SKM-1 (cell line): ENCODE measurements at regions not wholly inside any gene's neighbourhood (a gene's known extent, or its start where the extent isn't known, plus 50 kb on each side); places are given as distances from the start of the nearest gene placed in this dataset.

ENCODE experiments used
- DNase-seq: peaks from one replicate; lab custom pipeline; 2025; ENCODE audit not compliant: unreplicated experiment; lab: John Stamatoyannopoulos, UW

DNA sequence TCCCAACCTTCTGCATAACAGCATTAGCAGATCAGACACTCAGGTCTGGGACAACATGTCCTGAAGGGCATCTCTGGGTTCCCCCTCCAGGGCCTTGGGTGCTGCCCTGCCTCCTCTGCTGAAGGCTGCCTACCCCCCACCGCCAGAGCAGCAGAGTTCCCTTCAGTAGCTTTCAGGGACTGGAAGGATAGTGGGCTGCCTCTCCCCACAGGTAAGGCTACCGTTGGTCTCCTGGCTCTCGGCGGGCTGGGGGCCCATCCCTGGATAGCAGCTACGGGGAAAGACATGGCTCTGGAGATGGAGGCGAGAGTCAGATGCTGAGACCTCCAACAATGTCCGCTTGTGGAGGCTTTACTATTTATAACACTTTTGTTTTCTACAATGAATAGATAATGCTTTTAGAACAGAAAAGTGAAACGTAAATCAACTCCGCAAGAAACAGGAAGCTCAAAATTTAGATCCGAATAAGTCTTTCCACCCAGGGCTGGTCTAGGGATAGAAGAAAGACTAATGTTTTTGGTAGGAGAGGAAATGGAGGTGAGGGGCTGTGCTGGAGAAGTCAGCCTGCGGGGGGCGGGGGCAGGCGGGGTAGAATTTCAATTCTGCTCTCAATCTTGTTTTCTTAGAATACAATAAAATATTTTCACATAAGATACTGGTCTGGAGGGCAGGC is 58.4 kb downstream of the ARL4C start:
- no peak for DNase-seq

DNA sequence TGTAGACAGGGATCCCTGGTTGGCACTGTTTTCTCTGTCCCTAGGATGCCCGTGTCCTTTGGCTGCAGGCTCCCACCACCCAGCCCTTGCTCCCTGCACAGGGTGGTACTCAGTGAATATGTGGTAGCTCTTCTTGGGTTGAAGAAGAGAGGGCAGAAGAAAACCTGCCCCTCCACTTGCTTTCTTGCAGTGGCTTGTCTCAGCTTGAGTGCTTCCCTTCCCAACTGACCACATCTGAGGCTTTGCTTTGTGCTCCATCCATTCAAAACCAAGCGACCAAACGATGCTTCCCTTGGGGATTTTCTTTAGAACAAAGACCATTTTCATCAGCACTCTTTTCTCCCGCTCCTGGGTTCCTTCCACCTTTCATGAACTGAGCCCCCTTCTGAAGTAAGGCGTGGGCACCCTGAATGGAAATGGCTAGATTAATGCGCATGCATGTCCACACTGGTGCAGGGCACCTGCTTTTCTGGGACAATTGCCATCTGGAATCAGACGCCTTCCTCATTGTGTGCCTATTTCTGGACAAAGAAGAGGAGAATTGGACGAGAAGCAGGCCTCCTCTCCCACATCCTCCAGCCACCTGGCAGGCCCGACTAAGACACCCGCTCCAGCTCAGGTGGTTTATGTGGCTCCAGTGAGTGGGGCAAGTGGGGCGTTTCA is 59.1 kb downstream of the ARL4C start:
- no peak for DNase-seq

DNA sequence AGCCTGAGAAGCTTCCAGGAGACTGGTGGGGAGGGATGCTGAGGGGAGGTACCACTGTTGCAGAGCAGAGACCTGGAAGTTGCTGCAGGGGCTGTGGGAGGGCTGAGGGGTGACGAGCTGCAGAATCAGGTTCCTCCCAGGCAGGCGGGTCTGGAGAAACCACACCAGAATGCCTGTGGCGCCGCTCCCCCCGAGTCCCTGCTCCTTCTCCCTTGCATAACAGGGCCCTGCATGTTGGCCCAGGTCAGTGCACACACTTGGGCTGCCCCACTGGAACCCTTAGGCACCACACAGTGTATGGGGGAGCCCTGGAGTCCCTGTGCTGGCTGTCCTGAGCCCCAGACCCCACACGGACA is 60.4 kb downstream of the ARL4C start:
- DNase-seq: no peak

DNA sequence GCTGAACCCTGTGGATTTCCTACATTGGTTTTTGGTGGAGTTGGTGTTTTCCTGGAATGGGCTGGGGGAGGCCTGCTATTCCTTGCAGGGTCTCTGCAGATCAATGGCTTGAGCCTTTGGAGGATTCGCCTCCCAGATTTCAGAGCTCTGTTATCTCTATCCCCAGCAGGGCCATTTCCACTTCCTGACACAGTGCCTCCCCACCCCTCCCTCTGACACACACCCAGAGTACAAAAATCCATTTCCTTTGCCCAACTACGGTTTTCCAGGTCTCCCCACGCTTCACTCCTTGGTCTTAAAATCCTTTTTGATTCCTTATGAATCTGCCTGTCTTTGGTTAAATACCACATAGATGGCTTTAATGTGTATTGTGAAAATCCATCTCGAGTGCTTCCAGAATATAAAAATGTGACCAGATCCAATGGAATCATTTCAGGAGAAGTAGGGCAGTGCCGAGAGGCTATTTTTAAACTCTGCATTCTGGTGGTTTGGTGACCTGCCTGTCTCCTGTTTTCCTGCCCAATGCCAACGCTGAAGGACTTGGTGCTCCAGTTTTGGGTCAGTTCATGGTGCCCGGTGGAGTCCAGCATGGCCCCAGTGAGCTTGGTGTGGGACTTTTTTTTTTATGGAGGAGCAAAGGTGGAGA is 60.9 kb downstream of the ARL4C start:
- no peak for DNase-seq

DNA sequence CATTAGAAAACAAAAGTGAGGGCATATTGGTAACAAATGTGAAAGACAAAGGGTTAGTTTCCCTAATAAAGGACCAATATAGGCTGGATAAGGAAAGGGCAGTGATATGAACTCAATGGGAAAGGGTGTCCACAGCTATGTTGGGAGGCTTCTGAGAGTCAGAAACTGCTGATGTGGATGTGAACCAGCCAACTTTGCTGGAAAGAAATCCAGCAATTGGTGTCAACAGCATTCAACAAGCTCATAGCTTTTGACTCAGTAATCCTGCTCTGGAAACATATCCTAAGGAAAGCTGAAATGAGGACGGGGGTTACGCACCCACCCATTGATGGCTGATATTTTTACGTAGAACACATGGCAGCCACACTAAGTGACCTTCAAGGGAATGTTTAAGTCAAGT is 63.7 kb downstream of the ARL4C start:
- DNase-seq: no peak

DNA sequence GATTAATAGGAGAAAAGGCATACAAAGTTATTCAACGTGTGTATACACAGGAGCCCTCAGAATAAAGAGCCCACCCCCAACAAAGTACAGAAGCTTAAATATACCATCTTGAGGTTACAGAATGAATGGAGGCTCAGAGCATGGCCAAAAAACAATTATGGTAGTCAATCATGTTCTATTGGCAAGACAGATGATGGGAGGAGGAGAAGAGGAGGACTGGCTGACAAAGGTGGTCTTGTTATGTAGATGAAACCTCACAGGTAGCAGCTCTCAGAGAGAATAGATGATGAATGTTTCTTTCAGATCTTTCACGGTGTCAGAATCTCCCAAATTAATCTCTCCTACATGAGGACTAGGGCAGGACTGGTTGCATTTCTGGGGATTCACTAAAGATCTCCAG is 66.0 kb downstream of the ARL4C start:
- no peak for DNase-seq

DNA sequence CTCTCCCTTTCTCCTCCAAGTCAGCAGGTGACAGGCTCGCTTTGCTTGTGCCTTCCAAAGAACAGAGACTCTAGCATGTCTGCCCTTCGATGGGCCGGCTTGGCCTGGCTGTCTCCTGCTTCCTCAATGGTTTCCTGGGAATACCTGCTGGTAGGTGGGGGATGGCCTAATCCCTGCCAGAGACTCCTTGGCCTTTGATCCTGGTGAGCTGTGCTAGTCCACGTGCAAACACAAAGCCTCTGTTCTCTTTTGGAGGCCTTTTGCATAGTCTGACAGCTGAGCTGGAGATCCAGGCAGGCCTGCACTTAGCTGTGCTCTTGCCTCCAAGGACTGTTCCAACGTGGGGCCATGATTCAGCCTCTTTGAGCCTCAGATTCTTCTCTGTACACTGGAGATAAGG is 67.6 kb downstream of the ARL4C start:
- no peak for DNase-seq

DNA sequence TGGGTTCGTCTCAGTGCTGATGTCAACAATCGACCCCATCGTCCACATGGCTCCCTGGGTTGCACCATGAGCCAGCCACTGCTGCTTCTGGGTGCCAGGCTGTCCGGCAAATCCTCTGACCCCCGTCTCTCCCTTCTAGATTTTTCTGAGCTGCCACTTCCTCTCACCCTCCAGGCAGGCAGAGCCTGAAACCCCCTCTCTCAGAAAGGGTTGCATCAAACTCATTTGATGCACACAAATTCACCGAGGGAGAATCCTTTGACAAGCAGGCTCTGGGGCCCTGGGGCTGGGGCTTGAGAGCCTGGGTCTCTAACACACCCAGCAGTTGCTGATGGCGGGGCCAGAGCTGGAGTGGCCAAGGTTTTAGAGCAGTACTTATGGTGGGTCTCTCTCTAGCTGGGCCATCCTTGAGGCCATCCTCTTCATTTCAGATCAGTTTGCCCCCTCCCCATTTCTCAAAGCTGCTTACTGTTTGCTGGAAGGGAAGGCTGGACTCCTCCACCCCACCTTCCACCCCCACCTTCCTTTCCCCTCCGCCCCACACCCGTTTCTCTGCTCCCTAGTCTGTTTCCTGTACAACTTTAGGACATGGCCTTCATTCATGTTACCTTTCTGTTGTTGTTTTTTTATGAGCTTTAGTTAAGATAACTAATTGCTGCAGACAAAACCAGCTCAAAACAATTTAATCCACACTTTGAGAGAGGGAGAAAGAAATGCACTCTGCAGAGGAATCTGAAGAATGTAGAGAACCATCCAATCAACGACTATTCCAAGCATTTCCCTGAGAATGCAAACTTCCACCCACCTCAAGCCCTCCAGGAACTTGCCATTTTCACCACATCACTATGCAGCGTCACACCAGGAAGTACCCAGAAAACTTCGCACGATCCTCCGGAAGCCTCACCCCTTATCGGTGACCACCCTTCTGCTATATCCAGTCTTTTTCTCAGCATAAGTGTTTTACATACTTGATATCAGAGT is 69.5 kb downstream of the ARL4C start:
- no peak for DNase-seq

DNA sequence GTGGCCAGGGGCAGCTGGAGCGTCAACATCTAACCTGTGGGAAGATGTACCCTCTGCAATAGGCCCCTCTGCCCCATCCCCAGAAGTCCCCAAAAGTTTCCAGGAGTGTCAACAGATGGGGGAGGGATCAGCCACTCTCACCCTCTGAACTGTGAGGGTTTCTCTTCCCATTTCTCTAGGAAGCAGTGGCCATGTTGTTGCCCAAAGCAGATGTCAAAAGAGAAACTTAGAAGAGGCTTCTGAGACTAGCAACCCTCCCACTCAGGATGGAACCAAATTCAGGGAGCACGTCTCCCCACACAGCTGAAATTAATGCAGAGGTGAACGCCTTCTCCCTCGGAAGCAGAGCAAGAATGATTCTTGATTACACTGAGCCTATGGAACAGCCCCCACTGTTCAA is 70.3 kb downstream of the ARL4C start:
- no peak for DNase-seq

DNA sequence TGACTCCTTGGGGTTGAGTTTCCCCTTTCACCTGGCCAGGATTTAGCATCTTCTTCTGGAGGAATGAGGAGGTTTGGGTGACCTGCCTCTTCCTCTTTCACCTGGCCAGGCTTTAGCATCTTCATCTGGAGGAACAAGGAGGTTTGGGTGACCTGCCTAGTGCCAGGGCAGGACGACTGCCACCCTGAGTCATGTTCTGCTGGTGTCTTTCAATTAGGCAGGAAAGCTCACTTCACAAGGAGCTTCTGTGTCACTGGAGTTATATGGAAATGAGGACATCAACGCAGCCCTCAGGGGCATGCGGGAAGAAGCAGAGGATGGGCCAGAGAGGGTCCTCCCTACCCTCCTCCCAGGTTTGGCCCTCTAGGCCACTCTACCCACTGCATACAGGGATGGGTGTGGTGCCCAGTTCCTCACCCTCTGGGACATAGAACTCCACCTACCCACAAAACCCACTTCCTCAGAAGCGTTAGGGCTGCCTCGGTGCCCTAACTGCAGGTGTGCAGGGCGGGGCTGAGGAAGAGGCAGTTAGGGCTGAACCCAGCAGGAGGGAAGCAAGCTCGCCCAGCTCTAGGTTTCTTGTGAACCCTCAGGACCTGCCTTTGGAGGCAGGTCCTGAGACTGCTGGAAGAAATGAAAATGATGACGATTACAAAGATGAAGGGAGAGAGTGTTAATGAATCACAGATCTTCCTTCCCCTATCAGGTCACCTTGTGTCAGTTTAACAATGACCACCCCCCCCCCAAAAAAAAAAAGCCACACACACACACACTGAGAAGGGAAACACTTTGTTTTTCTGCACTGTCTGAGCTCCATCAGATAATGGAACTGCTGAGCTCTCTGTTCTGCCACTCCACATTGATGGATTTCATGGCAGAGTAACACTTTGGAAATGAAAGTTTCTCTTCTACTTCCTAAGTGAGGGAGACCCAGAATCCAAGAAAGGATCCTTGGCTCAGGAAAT is 71.0 kb downstream of the ARL4C start:
- DNase-seq: no peak

DNA sequence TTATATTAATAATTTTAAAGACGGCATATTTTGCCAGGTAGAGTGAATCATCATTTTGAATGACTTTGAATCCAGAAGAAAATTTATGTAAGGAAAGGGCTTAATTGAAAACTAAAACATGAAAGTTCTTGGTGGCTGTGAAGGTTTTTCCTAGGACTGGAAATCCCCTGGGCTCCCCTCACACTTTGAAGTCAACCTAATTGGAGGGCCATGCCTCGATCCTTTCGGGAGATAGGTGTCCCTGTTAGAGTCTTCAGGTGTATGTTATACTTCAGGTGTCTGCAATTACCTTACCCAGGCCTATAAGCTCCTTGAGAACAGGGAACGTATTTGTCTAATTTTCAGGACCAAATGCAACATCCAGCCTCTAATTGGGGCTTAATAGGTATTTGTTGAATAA is 73.0 kb downstream of the ARL4C start:
- no peak for DNase-seq

DNA sequence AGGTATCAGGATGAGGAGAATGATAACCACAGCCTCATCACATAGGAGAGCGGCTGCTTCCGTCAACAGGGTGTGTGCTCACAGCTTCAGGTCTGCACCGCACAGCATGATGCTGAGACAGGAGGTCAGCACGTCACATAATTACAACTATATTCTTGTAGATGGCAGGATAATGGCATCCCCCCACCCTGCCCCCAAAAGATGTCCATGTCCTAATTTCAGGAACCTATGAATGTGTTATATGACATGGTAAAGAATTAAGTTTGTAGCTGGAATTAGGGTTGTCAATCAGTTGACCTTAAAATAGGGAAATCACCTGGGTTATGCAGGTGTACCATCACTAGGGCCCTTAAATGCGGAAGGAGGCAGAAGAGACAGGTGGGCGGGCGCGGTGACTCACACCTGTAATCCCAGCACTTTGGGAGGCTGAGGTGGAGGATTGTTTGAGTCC is 73.9 kb downstream of the ARL4C start:
- DNase-seq: no peak

DNA sequence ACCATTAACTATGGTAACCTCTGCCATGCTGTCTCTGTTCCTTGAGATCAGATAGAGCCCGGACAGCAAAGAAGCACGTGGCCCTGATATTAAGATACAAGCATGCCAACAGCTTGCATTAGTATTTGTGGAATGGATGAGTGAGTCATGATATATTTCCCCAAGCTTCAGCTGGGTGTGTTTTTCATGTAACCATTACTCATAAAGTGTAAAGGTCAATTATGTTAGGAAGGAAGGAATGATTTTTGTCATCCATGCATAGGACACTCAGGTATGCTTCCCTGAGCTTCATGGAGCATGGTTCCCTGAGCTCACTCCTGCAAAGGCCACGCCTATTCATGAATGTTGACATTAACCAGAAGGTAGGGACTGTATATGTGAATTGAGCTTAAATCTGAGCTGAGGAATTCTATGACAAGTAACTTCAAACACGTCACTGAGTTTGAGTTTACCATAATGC is 74.6 kb downstream of the ARL4C start:
- DNase-seq: no peak

DNA sequence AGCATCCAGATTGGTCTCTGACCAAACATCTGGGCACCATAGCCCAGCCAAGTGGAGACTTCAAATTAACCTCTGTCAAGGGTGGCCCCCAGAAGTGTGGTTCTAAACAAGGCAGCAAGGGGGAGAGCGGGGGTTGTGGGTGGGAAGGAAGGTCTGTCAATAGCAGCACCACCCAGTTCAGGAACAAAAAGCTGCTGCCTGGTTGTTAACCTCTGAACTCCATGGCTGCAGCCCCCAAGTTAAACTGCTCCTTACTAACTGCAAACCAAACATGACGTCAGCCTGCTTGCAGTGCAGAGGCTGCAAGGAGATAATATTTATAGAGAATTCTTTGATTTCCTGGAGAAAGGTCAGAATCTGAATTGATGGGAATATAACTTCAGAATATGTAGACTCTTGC is 76.5 kb downstream of the ARL4C start:
- DNase-seq: no peak

DNA sequence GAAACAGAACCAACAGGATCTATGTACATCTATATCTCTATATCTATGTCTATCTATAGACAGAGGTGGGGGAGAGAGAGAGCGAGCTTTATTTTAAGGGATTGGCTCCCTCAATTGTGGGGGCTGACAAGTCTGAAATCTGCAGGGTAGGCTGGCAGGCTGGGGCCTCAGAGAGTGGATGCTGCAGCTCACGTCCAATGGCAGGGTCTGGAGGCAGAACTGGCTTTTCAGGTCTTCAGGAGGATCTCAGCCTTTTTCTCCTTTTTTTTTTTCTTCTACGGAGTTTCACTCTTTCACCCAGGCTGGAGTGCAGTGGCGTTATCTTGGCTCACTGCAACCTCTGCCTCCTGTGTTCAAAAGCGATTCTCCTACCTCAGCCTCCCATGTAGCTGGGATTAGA is 77.2 kb downstream of the ARL4C start:
- no peak for DNase-seq

DNA sequence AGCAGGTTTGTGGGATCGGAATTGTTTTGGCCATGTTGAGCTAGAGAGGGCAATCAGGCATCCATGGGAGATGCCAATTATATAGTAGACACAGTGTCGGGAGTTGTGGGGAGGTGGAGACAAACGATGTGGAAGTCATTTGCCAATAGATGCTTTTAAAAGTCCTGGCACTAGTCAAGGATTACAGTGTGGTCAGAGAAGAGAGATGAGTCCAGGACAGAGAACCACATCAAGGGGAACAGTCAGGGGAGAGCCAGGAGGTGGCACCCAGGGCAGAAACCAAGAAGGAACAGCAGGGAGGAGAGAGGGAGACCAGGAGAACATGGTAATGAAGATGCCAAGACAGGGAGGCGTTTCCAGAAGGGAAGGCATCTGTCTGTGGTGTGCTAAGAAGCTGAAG is 81.2 kb downstream of the ARL4C start:
- DNase-seq: no peak

DNA sequence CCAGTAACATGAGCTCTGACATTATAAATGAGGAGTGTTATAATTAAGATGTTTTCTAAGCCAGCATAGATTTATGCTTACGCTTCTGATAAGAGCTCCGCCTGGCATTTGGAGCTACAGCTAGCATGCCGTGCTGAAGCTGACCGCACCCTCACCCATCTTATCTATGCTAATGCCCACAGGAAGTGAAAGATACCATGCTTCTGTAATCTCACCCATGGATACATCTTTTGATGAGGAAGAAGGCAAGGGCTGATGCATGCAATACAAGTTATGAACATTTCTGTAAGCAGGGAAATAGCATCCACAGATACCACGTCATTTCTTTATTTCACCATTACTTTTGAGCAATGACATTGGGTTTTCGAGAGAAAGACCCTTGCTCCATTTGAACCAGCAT is 82.3 kb downstream of the ARL4C start:
- DNase-seq: no peak

DNA sequence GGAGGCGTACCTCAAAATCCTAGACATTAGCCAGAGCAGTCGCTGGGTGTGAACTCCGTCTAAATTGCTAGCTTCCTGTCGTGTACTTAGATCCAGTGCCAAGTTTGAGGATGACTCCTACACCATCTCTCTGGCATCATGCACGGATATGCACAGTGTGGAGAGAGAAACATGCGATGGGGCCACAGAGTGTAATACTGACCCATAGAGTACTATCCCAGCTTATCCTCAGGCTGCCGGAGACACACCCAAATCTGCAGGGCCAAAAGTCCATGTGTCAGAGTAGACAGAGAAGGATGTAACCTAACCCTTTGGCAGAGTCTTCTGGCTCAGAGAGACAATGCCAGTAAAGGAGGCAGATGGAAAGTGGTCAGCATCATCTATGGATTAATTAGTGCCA is 84.2 kb downstream of the ARL4C start:
- no peak for DNase-seq

DNA sequence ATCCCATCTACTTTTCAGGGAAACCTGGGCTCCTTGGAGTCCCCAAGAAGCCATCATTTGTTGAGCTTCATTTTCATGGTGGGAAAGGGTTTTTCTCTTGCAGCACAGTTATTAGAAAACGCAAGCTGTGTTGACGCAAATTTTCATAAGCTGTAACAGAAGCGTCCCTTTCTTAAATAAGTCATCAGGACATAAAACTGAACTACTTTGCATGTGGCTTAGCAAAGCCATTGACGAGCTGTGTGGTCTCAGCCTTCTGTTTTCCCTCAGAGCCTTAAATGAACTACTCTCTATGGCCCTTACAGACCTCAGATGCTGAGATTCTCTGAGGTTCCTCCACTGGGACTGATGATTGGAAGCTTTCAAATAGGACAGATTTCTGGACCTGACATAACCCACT is 85.1 kb downstream of the ARL4C start:
- DNase-seq: no peak

DNA sequence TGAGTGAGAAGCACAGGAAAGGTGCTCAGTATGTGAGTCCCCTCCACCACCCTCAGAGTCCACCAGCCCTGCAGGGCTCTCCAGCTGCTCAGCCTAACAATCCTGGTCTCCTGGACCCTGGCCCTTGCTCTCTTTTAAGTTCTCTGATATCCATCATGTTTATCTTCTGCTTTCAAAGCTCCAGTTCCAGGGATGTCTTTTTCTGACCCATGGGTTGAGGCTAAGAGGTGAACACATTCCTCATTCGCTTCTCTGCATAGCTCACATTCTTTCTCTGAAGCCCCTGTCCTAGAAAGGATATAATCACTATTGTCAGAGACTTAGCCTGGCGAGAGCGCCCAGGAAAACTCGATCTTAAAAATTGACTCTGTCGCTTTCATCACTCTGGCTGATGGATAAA is 86.4 kb downstream of the ARL4C start:
- no peak for DNase-seq
